Parathyroid adenoma (tissue), 2 donors: ENCODE measurements at regions not wholly inside any gene's neighbourhood (a gene's known extent, or its start where the extent isn't known, plus 50 kb on each side); places are given as distances from the start of the nearest gene placed in this dataset.

Experiments used
- H2AFZ ChIP-seq: fragments of 300-600 bp; sonication (generic); one replicate; pipeline ENCODE4 v1.7.0; 2017; ENCODE audit warnings: antibody characterized with exemption, mild to moderate bottlenecking
- H3K27ac ChIP-seq: fragments of 300-600 bp; sonication (generic); one replicate; pipeline ENCODE4 v1.7.0; 2017
- H3K27me3 ChIP-seq: fragments of 300-600 bp; sonication (generic); one replicate; pipeline ENCODE4 v1.7.0; 2017; ENCODE audit warnings: low read length; ENCODE audit not compliant: control insufficient read depth, insufficient read depth
- H3K36me3 ChIP-seq: fragments of 300-600 bp; sonication (generic); one replicate; pipeline ENCODE4 v1.7.0; 2017; ENCODE audit warnings: low read length; ENCODE audit not compliant: control insufficient read depth, insufficient read depth
- H3K4me1 ChIP-seq: fragments of 300-600 bp; sonication (generic); one replicate; pipeline ENCODE4 v1.7.0; 2017; ENCODE audit warnings: control low read depth
- H3K4me2 ChIP-seq: fragments of 300-600 bp; sonication (generic); one replicate; pipeline ENCODE4 v1.7.0; 2017; ENCODE audit warnings: low read length
- H3K4me3 ChIP-seq: fragments of 300-600 bp; sonication (generic); one replicate; pipeline ENCODE4 v1.7.0; 2017; ENCODE audit warnings: low read depth, low read length
- H3K79me2 ChIP-seq: fragments of 300-600 bp; sonication (generic); one replicate; pipeline ENCODE4 v1.7.0; 2017; ENCODE audit warnings: control low read depth
- H3K9ac ChIP-seq: fragments of 300-600 bp; sonication (generic); one replicate; pipeline ENCODE4 v1.7.0; 2017; ENCODE audit warnings: mild to moderate bottlenecking
- H3K9me3 ChIP-seq: fragments of 300-600 bp; sonication (generic); one replicate; pipeline ENCODE4 v1.7.0; 2017; ENCODE audit warnings: low read length; ENCODE audit not compliant: control insufficient read depth
- CTCF ChIP-seq: fragments of 300-600 bp; sonication (generic); IDR thresholded peaks from one replicate; pipeline ENCODE4 v1.7.0; 2017; ENCODE audit warnings: antibody characterized with exemption, mild to moderate bottlenecking
- donor health status: primary hyperparathyroidism.

- no peak for TF ChIP-seq CTCF
- no peaks in the 10 kb centered on the region for H3K9me3 ChIP-seq
- H2AFZ ChIP-seq, result no peak overlapping the region
- no peaks in the 10 kb centered on the region for H3K27me3 ChIP-seq
- H3K9ac ChIP-seq, result no peak overlapping the region
- H3K36me3 ChIP-seq, result no peaks in the 10 kb centered on the region
- no peak overlapping the region for H3K4me3 ChIP-seq
- H3K4me1 ChIP-seq, result no peaks in the 10 kb centered on the region
- no peak overlapping the region for H3K27ac ChIP-seq
- no peaks in the 10 kb centered on the region for H3K79me2 ChIP-seq
- H3K4me2 ChIP-seq, result no peak overlapping the region
Observed at GRCh38 chr5:164185000-164185399, 679.6 kb downstream of the MAT2B start.

GRCh38 chr5:164186550-164186949 lies 681.1 kb downstream of the MAT2B start:
- Histone ChIP-seq H3K79me2 (no peaks in the 10 kb centered on the region), H3K9me3 (no peaks in the 10 kb centered on the region), H3K4me1 (no peaks in the 10 kb centered on the region), H3K36me3 (no peaks in the 10 kb centered on the region), H2AFZ (no peak overlapping the region), H3K4me2 (no peak overlapping the region), H3K27me3 (no peaks in the 10 kb centered on the region), H3K4me3 (no peak overlapping the region), H3K27ac (no peak overlapping the region), H3K9ac (no peak overlapping the region)
- no peak for TF ChIP-seq CTCF

GRCh38 chr5:164187785-164188184 lies 682.4 kb downstream of the MAT2B start:
- Histone ChIP-seq H3K9ac (no peak overlapping the region), H2AFZ (no peak overlapping the region), H3K27me3 (no peaks in the 10 kb centered on the region), H3K4me1 (no peaks in the 10 kb centered on the region), H3K9me3 (no peaks in the 10 kb centered on the region), H3K4me2 (no peak overlapping the region), H3K36me3 (no peaks in the 10 kb centered on the region), H3K79me2 (no peaks in the 10 kb centered on the region), H3K27ac (no peak overlapping the region), H3K4me3 (no peak overlapping the region)
- no peak for TF ChIP-seq CTCF

GRCh38 chr5:164188733-164189148 lies 683.3 kb downstream of the MAT2B start:
- Histone ChIP-seq H3K4me1 (no peaks in the 10 kb centered on the region), H3K79me2 (no peaks in the 10 kb centered on the region), H3K4me3 (no peak overlapping the region), H2AFZ (no peak overlapping the region), H3K9me3 (no peaks in the 10 kb centered on the region), H3K9ac (no peak overlapping the region), H3K27me3 (no peaks in the 10 kb centered on the region), H3K4me2 (no peak overlapping the region), H3K36me3 (no peaks in the 10 kb centered on the region), H3K27ac (no peak overlapping the region)
- no peak for TF ChIP-seq CTCF

- Histone ChIP-seq H3K27me3 (no peaks in the 10 kb centered on the region), H2AFZ (no peak overlapping the region), H3K79me2 (no peaks in the 10 kb centered on the region), H3K4me2 (no peak overlapping the region), H3K4me1 (no peaks in the 10 kb centered on the region), H3K36me3 (no peaks in the 10 kb centered on the region), H3K4me3 (no peak overlapping the region), H3K9ac (no peak overlapping the region), H3K27ac (no peak overlapping the region), H3K9me3 (no peaks in the 10 kb centered on the region)
- TF ChIP-seq CTCF, result no peak
Observed at GRCh38 chr5:164191240-164191639, 685.8 kb downstream of the MAT2B start.
